H1 (cell line): ENCODE measurements at regions not wholly inside any gene's neighbourhood (a gene's known extent, or its start where the extent isn't known, plus 50 kb on each side); places are given as distances from the start of the nearest gene placed in this dataset.

ENCODE experiments used
- CTCF ChIA-PET: fragments of 300-600 bp; sonication (Branson Sonifier 250); formaldehyde crosslinking; loops from one replicate; lab custom pipeline; 2021; ENCODE audit not compliant: partially characterized antibody; lab: Charles Lee
- POLR2A ChIA-PET: fragments of 300-600 bp; sonication (Branson Sonifier 250); formaldehyde crosslinking; loops from one replicate; lab custom pipeline; 2021; ENCODE audit warnings: inconsistent platforms; ENCODE audit not compliant: partially characterized antibody; lab: Charles Lee
- DNase-seq, 2 experiments: peaks; one replicate each; pipeline versions ENCODE4 v3.0.0 to v3.0.0-alpha.2; 2010 to 2022; ENCODE audit warnings: low spot score in 2 of 2, low read depth in 1 of 2, mixed read lengths in 1 of 2
- FAIRE-seq: peaks from 2 replicates; lab custom pipeline; 2011; peaks lifted over from hg19 to GRCh38; lab: Jason Lieb, UNC
- H2AFZ ChIP-seq: 2 replicates; pipeline ENCODE4 v1.8.1; 2012; ENCODE audit warnings: low read length, inconsistent platforms
- H2AK5ac ChIP-seq: 2 replicates; pipeline ENCODE4 v1.6.1; 2013; ENCODE audit warnings: low read depth, low read length
- H2BK120ac ChIP-seq: replicated peaks from 2 replicates; pipeline ENCODE3; 2013; ENCODE audit warnings: low read depth, low read length, inconsistent platforms
- H2BK12ac ChIP-seq: 2 replicates; pipeline ENCODE4 v1.6.1; 2013; ENCODE audit warnings: low read depth, low read length
- H2BK15ac ChIP-seq: 2 replicates; pipeline ENCODE4 v1.6.1; 2013; ENCODE audit warnings: low read length
- H2BK20ac ChIP-seq: 2 replicates; pipeline ENCODE4 v1.6.1; 2013; ENCODE audit warnings: low read length
- H2BK5ac ChIP-seq: 2 replicates; pipeline ENCODE4 v1.6.1; 2013; ENCODE audit warnings: low read depth, low read length
- H3K14ac ChIP-seq: 2 replicates; pipeline ENCODE4 v1.6.1; 2013; ENCODE audit warnings: inconsistent platforms; ENCODE audit not compliant: insufficient read length
- H3K18ac ChIP-seq: 2 replicates; pipeline ENCODE4 v1.6.1; 2013; ENCODE audit warnings: low read length; ENCODE audit errors: extremely low read depth
- H3K23ac ChIP-seq: 2 replicates; pipeline ENCODE4 v1.6.1; 2013; ENCODE audit warnings: inconsistent platforms; ENCODE audit not compliant: insufficient read length
- H3K23me2 ChIP-seq: 2 replicates; pipeline ENCODE4 v1.6.1; 2013; ENCODE audit warnings: low read depth, low read length
- H3K27ac ChIP-seq: 2 replicates; pipeline ENCODE4 v1.6.1; 2011; ENCODE audit warnings: low read depth, low read length, inconsistent platforms
- H3K27me3 ChIP-seq, 4 experiments: replicated peaks in 1 of 4; 1 replicate in 1 of 4; 2 replicates in 3 of 4; pipeline versions ENCODE4 v1.6.1 to v1.8.1; 2011 to 2013; ENCODE audit warnings: low read length in 3 of 4, mild to moderate bottlenecking in 3 of 4, inconsistent platforms in 2 of 4, mixed read lengths in 2 of 4, moderate library complexity in 1 of 4; ENCODE audit not compliant: control insufficient read depth in 3 of 4, insufficient read depth in 3 of 4; ENCODE audit errors: extremely low read depth in 1 of 4
- H3K36me3 ChIP-seq, 4 experiments: 2 replicates each; pipeline versions ENCODE4 v1.6.1 to v1.8.1; 2011 to 2013; ENCODE audit warnings: mild to moderate bottlenecking in 4 of 4, low read length in 3 of 4, moderate library complexity in 2 of 4, control low read depth in 1 of 4, inconsistent platforms in 1 of 4; ENCODE audit not compliant: insufficient read depth in 4 of 4, control insufficient read depth in 2 of 4
- H3K4ac ChIP-seq: replicated peaks from 2 replicates; pipeline ENCODE3; 2013; ENCODE audit warnings: low read length, low read depth, mixed read lengths, inconsistent platforms; ENCODE audit not compliant: insufficient read length
- H3K4me1 ChIP-seq, 4 experiments: replicated peaks in 1 of 4; 1 replicate in 1 of 4; 2 replicates in 3 of 4; pipeline versions ENCODE4 v1.6.1 to v1.8.1; 2011 to 2013; ENCODE audit warnings: low read length in 3 of 4, inconsistent platforms in 2 of 4, mixed read lengths in 1 of 4; ENCODE audit not compliant: insufficient read depth in 4 of 4, control insufficient read depth in 3 of 4
- H3K4me2 ChIP-seq, 2 experiments: 2 replicates each; pipeline versions ENCODE4 v1.6.1 to v1.8.1; 2011 to 2013; ENCODE audit warnings: low read depth in 2 of 2, low read length in 2 of 2, control low read depth in 1 of 2, inconsistent platforms in 1 of 2, mild to moderate bottlenecking in 1 of 2; ENCODE audit not compliant: insufficient read depth in 1 of 2
- H3K4me3 ChIP-seq, 4 experiments: fragments of 200-600, 300-600 bp in 1 of 4; sonication (generic), shearing (Covaris generic), sonication (Bioruptor Twin) in 1 of 4; 2 replicates each; pipeline versions ENCODE4 v1.5.1 to v1.8.1; 2011 to 2016; ENCODE audit warnings: low read length in 4 of 4, low read depth in 3 of 4, control low read depth in 2 of 4, inconsistent platforms in 2 of 4, mild to moderate bottlenecking in 2 of 4, mixed read lengths in 1 of 4, moderate library complexity in 1 of 4; ENCODE audit not compliant: insufficient read depth in 2 of 4; ENCODE audit errors: extremely low read depth in 1 of 4
- H3K56ac ChIP-seq: replicated peaks from 2 replicates; pipeline ENCODE3; 2013; ENCODE audit warnings: low read depth, mild to moderate bottlenecking, mixed read lengths, low read length, inconsistent platforms; ENCODE audit not compliant: insufficient read length
- H3K79me1 ChIP-seq: 2 replicates; pipeline ENCODE4 v1.6.1; 2013; ENCODE audit warnings: low read depth, low read length, control low read depth
- H3K79me2 ChIP-seq, 2 experiments: 2 replicates each; pipeline versions ENCODE4 v1.6.1 to v1.8.1; 2012 to 2013; ENCODE audit warnings: low read length in 2 of 2, mild to moderate bottlenecking in 2 of 2, inconsistent platforms in 1 of 2; ENCODE audit not compliant: insufficient read depth in 2 of 2, control insufficient read depth in 1 of 2
- H3K9ac ChIP-seq, 4 experiments: replicated peaks in 1 of 4; 1 replicate in 1 of 4; 2 replicates in 3 of 4; pipeline versions ENCODE4 v1.6.1 to v1.8.1; 2011 to 2013; ENCODE audit warnings: low read depth in 3 of 4, low read length in 3 of 4, control low read depth in 2 of 4, mild to moderate bottlenecking in 2 of 4, moderate library complexity in 2 of 4, inconsistent platforms in 1 of 4; ENCODE audit errors: extremely low read depth in 1 of 4
- H3K9me3 ChIP-seq, 2 experiments: 2 replicates each; pipeline versions ENCODE4 v1.6.1 to v1.8.1; 2012 to 2013; ENCODE audit warnings: mild to moderate bottlenecking in 2 of 2, moderate library complexity in 2 of 2, control low read depth in 1 of 2, inconsistent platforms in 1 of 2, low read depth in 1 of 2, low read length in 1 of 2, mixed read lengths in 1 of 2; ENCODE audit not compliant: insufficient read depth in 2 of 2
- H4K20me1 ChIP-seq, 2 experiments: replicated peaks in 1 of 2; 2 replicates each; pipeline versions ENCODE3 to v1.8.1; 2011 to 2013; ENCODE audit warnings: inconsistent platforms in 2 of 2, low read length in 2 of 2, mild to moderate bottlenecking in 1 of 2; ENCODE audit not compliant: insufficient read depth in 2 of 2, control insufficient read depth in 1 of 2
- H4K5ac ChIP-seq: 2 replicates; pipeline ENCODE4 v1.6.1; 2013; ENCODE audit warnings: low read length, low read depth, mixed read lengths, inconsistent platforms; ENCODE audit not compliant: insufficient read length
- H4K8ac ChIP-seq: 2 replicates; pipeline ENCODE4 v1.8.0; 2013; ENCODE audit warnings: mild to moderate bottlenecking, moderate library complexity, low read length, inconsistent platforms; ENCODE audit not compliant: insufficient read depth; ENCODE audit errors: extremely low read depth
- H4K91ac ChIP-seq: replicated peaks from 2 replicates; pipeline ENCODE3; 2013; ENCODE audit warnings: low read length, mixed read lengths, inconsistent platforms; ENCODE audit not compliant: insufficient read length
- BCL11A ChIP-seq, 2 experiments: IDR thresholded peaks; one replicate each; pipeline ENCODE4 v1.6.1; 2011; ENCODE audit warnings: low read depth in 2 of 2, low read length in 2 of 2, mild to moderate bottlenecking in 2 of 2
- BRCA1 ChIP-seq: IDR thresholded peaks from 2 replicates; pipeline ENCODE4 v1.6.1; 2012; ENCODE audit warnings: low read depth, low read length, improper control_type of control experiment
- CEBPB ChIP-seq: IDR thresholded peaks from 2 replicates; pipeline ENCODE4 v1.6.1; 2012; ENCODE audit warnings: low read depth, low read length
- CHD1 ChIP-seq: IDR thresholded peaks from 2 replicates; pipeline ENCODE4 v1.6.1; 2012; ENCODE audit warnings: low read depth, low read length, improper control_type of control experiment
- CREB1 ChIP-seq: IDR thresholded peaks from 2 replicates; pipeline ENCODE4 v1.6.1; 2012; ENCODE audit warnings: inconsistent platforms
- EP300 ChIP-seq, 2 experiments: IDR thresholded peaks; 1 replicate in 1 of 2; 2 replicates in 1 of 2; pipeline ENCODE4 v1.6.1; 2011 to 2012; ENCODE audit warnings: low read depth in 2 of 2, low read length in 2 of 2, mild to moderate bottlenecking in 2 of 2, borderline replicate concordance in 1 of 2, inconsistent platforms in 1 of 2, moderate library complexity in 1 of 2
- FOSL1 ChIP-seq: IDR thresholded peaks from 2 replicates; pipeline ENCODE4 v1.6.1; 2011; ENCODE audit warnings: mild to moderate bottlenecking, low read depth, low read length, moderate library complexity; ENCODE audit not compliant: insufficient read depth
- HDAC2 ChIP-seq, 2 experiments: fragments of 300-600 bp in 1 of 2; sonication (generic) in 1 of 2; IDR thresholded peaks; 2 replicates each; pipeline ENCODE4 v1.6.1; 2011 to 2012; ENCODE audit warnings: low read depth in 2 of 2, low read length in 2 of 2, mild to moderate bottlenecking in 2 of 2, moderate library complexity in 2 of 2, borderline replicate concordance in 1 of 2, inconsistent platforms in 1 of 2
- POU5F1 ChIP-seq: IDR thresholded peaks from 2 replicates; pipeline ENCODE4 v1.6.1; 2011; ENCODE audit warnings: low read depth, mild to moderate bottlenecking, low read length, moderate library complexity
- RXRA ChIP-seq: IDR thresholded peaks from 2 replicates; pipeline ENCODE4 v1.6.1; 2011; ENCODE audit warnings: low read depth, mild to moderate bottlenecking, low read length, moderate library complexity; ENCODE audit not compliant: insufficient read depth
- SP4 ChIP-seq: IDR thresholded peaks from 2 replicates; pipeline ENCODE4 v1.6.1; 2012; ENCODE audit warnings: low read length, inconsistent platforms
- SUZ12 ChIP-seq: fragments of 200-600 bp; sonication (generic); IDR thresholded peaks from 2 replicates; pipeline ENCODE4 v1.6.1; 2012; ENCODE audit warnings: mild to moderate bottlenecking, inconsistent platforms, low read length, moderate library complexity, mixed read lengths
- TAF1 ChIP-seq: IDR thresholded peaks from 2 replicates; pipeline ENCODE4 v1.6.1; 2011; ENCODE audit warnings: mild to moderate bottlenecking, low read depth, low read length
- ZNF274 ChIP-seq: IDR thresholded peaks from 2 replicates; pipeline ENCODE4 v1.7.0; 2012; ENCODE audit warnings: low read length, borderline replicate concordance; ENCODE audit errors: extremely low read depth
- WGBS, 2 experiments: shearing (Covaris generic) in 1 of 2; methylation state at CpG; one replicate each; pipeline versions ENCODE4 v1.1.6 to v1.1.7; 2013 to 2015; ENCODE audit warnings: low lambda C conversion rate in 2 of 2, mixed read lengths in 2 of 2, inconsistent platforms in 1 of 2, low coverage in 1 of 2, missing lambda C conversion rate in 1 of 2; ENCODE audit not compliant: insufficient replicate concordance in 2 of 2, insufficient coverage in 1 of 2, insufficient read length in 1 of 2; ENCODE audit errors: extremely low coverage in 1 of 2, missing lambda C conversion rate in 1 of 2; 5-methylcytosine and 5-hydroxymethylcytosine counted together

- H4K5ac ChIP-seq = no peak overlapping the region
- H2BK20ac ChIP-seq = no peak overlapping the region
- no peak overlapping the region for H2BK15ac ChIP-seq
- no peak overlapping the region for H3K4me3 ChIP-seq
- H3K27me3 ChIP-seq = peaks cover 0 to 1% (median 0%) of the 10 kb centered on the region in 4 experiments; a peak in 1 of 7 replicates
- H3K4me1 ChIP-seq = peaks cover 0 to 2% (median 0%) of the 10 kb centered on the region in 4 experiments; a peak in 1 of 7 replicates
- FAIRE-seq (no peak), DNase-seq (no peak)
- no peaks in the 10 kb centered on the region for H4K20me1 ChIP-seq
- H3K4ac ChIP-seq = no peak overlapping the region
- no peaks in the 10 kb centered on the region for H3K9me3 ChIP-seq
- no peak overlapping the region for H2BK120ac ChIP-seq
- no peak overlapping the region for H3K9ac ChIP-seq
- no peak overlapping the region for H2BK12ac ChIP-seq
- 86% methylated on average over 12 of the region's 12 CpGs; no CpG with 5 or more reads in 1 of the 2 experiments for WGBS, 2 experiments
- no peak overlapping the region for H2AK5ac ChIP-seq
- no peak overlapping the region for H3K4me2 ChIP-seq
- H3K79me1 ChIP-seq = no peaks in the 10 kb centered on the region
- H3K56ac ChIP-seq = no peak overlapping the region
- no peak overlapping the region for H3K18ac ChIP-seq
- H3K79me2 ChIP-seq = no peaks in the 10 kb centered on the region
- no peak overlapping the region for H4K91ac ChIP-seq
- 0 out of 2 replicates have a peak overlapping the region, but pooled peaks have one; percentile 51 for H2AFZ ChIP-seq
- no peak overlapping the region for H3K27ac ChIP-seq
- H3K23ac ChIP-seq = no peak overlapping the region
- H2BK5ac ChIP-seq = no peak overlapping the region
- no peaks in the 10 kb centered on the region for H3K23me2 ChIP-seq
- POLR2A ChIA-PET = no interaction called here
- H4K8ac ChIP-seq = no peak overlapping the region
- CTCF ChIA-PET = interaction anchor here (0.8 to 1.3 kb wide), 5 partner anchors 13 to 301 kb away, joined by 3 to 4 read pairs (median 3); no protein-coding TSS in a partner anchor
- no peaks in the 10 kb centered on the region for H3K36me3 ChIP-seq
- no peak overlapping the region for H3K14ac ChIP-seq
- no peak for TF ChIP-seq FOSL1
- TF ChIP-seq CEBPB = no peak
- TF ChIP-seq BCL11A (IDR thresholded peaks at IDR 0.05; ENCODE audit: low read depth in 2 of 2, low read length in 2 of 2) = no peak
- TF ChIP-seq CHD1 = no peak
- no peak for TF ChIP-seq BRCA1
- no peak for TF ChIP-seq TAF1
- no peak for TF ChIP-seq POU5F1
- TF ChIP-seq SP4 = no peak
- no peak for TF ChIP-seq SUZ12
- TF ChIP-seq CREB1 = no peak
- TF ChIP-seq EP300 (IDR thresholded peaks at IDR 0.05; ENCODE audit: borderline replicate concordance in 1 of 2, low read depth in 2 of 2, low read length in 2 of 2) = no peak
- TF ChIP-seq HDAC2 (IDR thresholded peaks at IDR 0.05; ENCODE audit: borderline replicate concordance in 1 of 2, low read depth in 2 of 2, low read length in 2 of 2) = no peak
- TF ChIP-seq RXRA = no peak
- TF ChIP-seq ZNF274 = no peak
These were observed 184.2 kb upstream of the PDZRN3 start for GRCh38 chr3:73808862-73809509.
